ENCODE measurements at regions not wholly inside any gene's neighbourhood (a gene's known extent, or its start where the extent isn't known, plus 50 kb on each side); places are given as distances from the start of the nearest gene placed in this dataset.

GRCh38 chr12:47412601-47413236 is 293.1 kb downstream of the RPAP3 start:
- H3K4me3 ChIP-seq (ENCODE audit: low read depth, low read length) = no peak overlapping the region
- CTCF ChIA-PET = interaction anchor here (0.8 to 1.4 kb wide), 4 partner anchors 9 to 380 kb away, joined by 3 to 6 read pairs (median 4); no protein-coding TSS in a partner anchor
- no peak for TF ChIP-seq CTCF (IDR thresholded peaks at IDR 0.05; ENCODE audit: insufficient read depth, low read length, missing control alignments)
- POLR2A ChIA-PET = no interaction called here
- DNase-seq (ENCODE audit: low read depth, low spot score) = no peak

- POLR2A ChIA-PET = no interaction called here
- TF ChIP-seq CTCF (IDR thresholded peaks at IDR 0.05; ENCODE audit: insufficient read depth, low read length, missing control alignments) = no peak
- H3K4me3 ChIP-seq (ENCODE audit: low read depth, low read length) = no peak overlapping the region
- CTCF ChIA-PET = interaction anchor here (0.9 kb wide), 1 partner anchor 379 kb away, joined by 6 read pairs; no protein-coding TSS in a partner anchor
- DNase-seq (ENCODE audit: low read depth, low spot score) = no peak
Measured at GRCh38 chr12:47411966-47412365, 293.9 kb downstream of the RPAP3 start.

- POLR2A ChIA-PET = no interaction called here
- CTCF ChIA-PET = interaction anchor here (0.7 kb wide), 1 partner anchor 8 kb away, joined by 3 read pairs; no protein-coding TSS in a partner anchor
Measured at GRCh38 chr12:47410862-47411261, 295.0 kb downstream of the RPAP3 start.

GRCh38 chr12:47410383-47410782 is 295.4 kb downstream of the RPAP3 start:
- CTCF ChIA-PET = interaction anchor here (1.1 kb wide), 1 partner anchor 376 kb away, joined by 5 read pairs; no protein-coding TSS in a partner anchor

More at GRCh38 chr12:47410862-47411261, 295.0 kb downstream of the RPAP3 start:
- no peak for TF ChIP-seq CTCF (IDR thresholded peaks at IDR 0.05; ENCODE audit: insufficient read depth, low read length, missing control alignments)
- H3K4me3 ChIP-seq (ENCODE audit: low read depth, low read length) = no peak overlapping the region
- no peak for DNase-seq (ENCODE audit: low read depth, low spot score)

GRCh38 chr12:47409310-47409987 is 296.4 kb downstream of the RPAP3 start:
- ChIA-PET CTCF (interaction anchor here (1.1 to 1.5 kb wide), 2 partner anchors 375 to 377 kb away, joined by 3 to 5 read pairs; no protein-coding TSS in a partner anchor), POLR2A (no interaction called here)
- no peak for TF ChIP-seq CTCF (IDR thresholded peaks at IDR 0.05; ENCODE audit: insufficient read depth, low read length, missing control alignments)
- no peak overlapping the region for H3K4me3 ChIP-seq (ENCODE audit: low read depth, low read length)
- no peak for DNase-seq (ENCODE audit: low read depth, low spot score)

More at GRCh38 chr12:47410383-47410782, 295.4 kb downstream of the RPAP3 start:
- POLR2A ChIA-PET = no interaction called here
- TF ChIP-seq CTCF (IDR thresholded peaks at IDR 0.05; ENCODE audit: insufficient read depth, low read length, missing control alignments) = no peak
- H3K4me3 ChIP-seq (ENCODE audit: low read depth, low read length) = no peak overlapping the region
- no peak for DNase-seq (ENCODE audit: low read depth, low spot score)

GRCh38 chr12:47408171-47408871 is 297.5 kb downstream of the RPAP3 start:
- no peak for TF ChIP-seq CTCF (IDR thresholded peaks at IDR 0.05; ENCODE audit: insufficient read depth, low read length, missing control alignments)
- DNase-seq (ENCODE audit: low read depth, low spot score) = no peak
- H3K4me3 ChIP-seq (ENCODE audit: low read depth, low read length) = no peak overlapping the region
- ChIA-PET POLR2A (no interaction called here), CTCF (interaction anchor here (1.5 kb wide), 1 partner anchor 376 kb away, joined by 3 read pairs; no protein-coding TSS in a partner anchor)
